Naive B cell (primary cell): ENCODE measurements at regions not wholly inside any gene's neighbourhood (a gene's known extent, or its start where the extent isn't known, plus 50 kb on each side); places are given as distances from the start of the nearest gene placed in this dataset.
A peak's percentile ranks its signal among the peaks of the same experiment; 100 is the strongest.
"Not testable (repeated sequence)": the region's sequence is repeated elsewhere in the genome, so short reads cannot be mapped to it uniquely, and the experiment has no call there.

Source experiments
- ATAC-seq, 2 donors: fragments of 150-1000 bp; cut with Tn5 transposase; 2 replicates each; pipeline ENCODE4 v1.10.0; 2021; ENCODE audit warnings: low read depth in 2 of 2, mild to moderate bottlenecking in 2 of 2, moderate library complexity in 2 of 2
- DNase-seq: peaks from one replicate; pipeline ENCODE4 v3.0.0; 2022
- H3K27ac Mint-ChIP-seq, 6 donors: one replicate each; pipeline ENCODE4 v1.8.0; 2020 to 2022; ENCODE audit warnings: mild to moderate bottlenecking in 6 of 6, mixed read lengths in 6 of 6, moderate library complexity in 5 of 6, inconsistent platforms in 2 of 6
- H3K27me3 Mint-ChIP-seq, 3 donors: one replicate each; pipeline ENCODE4 v1.8.0; 2021 to 2022; ENCODE audit warnings: mixed read lengths in 3 of 3, mild to moderate bottlenecking in 1 of 3
- H3K36me3 Mint-ChIP-seq, 2 donors: one replicate each; pipeline ENCODE4 v1.8.0; 2020 to 2022; ENCODE audit warnings: mixed read lengths in 2 of 2, inconsistent platforms in 1 of 2, mild to moderate bottlenecking in 1 of 2
- H3K4me1 Mint-ChIP-seq, 3 donors: one replicate each; pipeline ENCODE4 v1.8.0; 2020 to 2022; ENCODE audit warnings: mixed read lengths in 3 of 3, inconsistent platforms in 1 of 3, mild to moderate bottlenecking in 1 of 3, moderate library complexity in 1 of 3
- H3K4me3 Mint-ChIP-seq, 8 donors: one replicate each; pipeline ENCODE4 v1.8.0; 2020 to 2022; ENCODE audit warnings: mild to moderate bottlenecking in 8 of 8, mixed read lengths in 8 of 8, moderate library complexity in 8 of 8, inconsistent platforms in 2 of 8
- H3K9me3 Mint-ChIP-seq, 7 donors: one replicate each; pipeline ENCODE4 v1.8.0; 2020 to 2022; ENCODE audit warnings: mixed read lengths in 7 of 7, mild to moderate bottlenecking in 5 of 7, inconsistent platforms in 2 of 7, moderate library complexity in 1 of 7

- no peak overlapping the region for H3K27ac Mint-ChIP-seq
- no peaks in the 10 kb centered on the region for H3K27me3 Mint-ChIP-seq
- no peaks in the 10 kb centered on the region for H3K36me3 Mint-ChIP-seq
- no peak for DNase-seq
- peaks cover 0 to 8% (median 2%) of the 10 kb centered on the region in 7 donors for H3K9me3 Mint-ChIP-seq
- ATAC-seq = no peak
- H3K4me3 Mint-ChIP-seq = no peak overlapping the region
- no peaks in the 10 kb centered on the region for H3K4me1 Mint-ChIP-seq
These were observed 351.8 kb upstream of the FZD8 start for GRCh38 chr10:35993591-35994515.

- H3K27ac Mint-ChIP-seq = no peak overlapping the region
- H3K36me3 Mint-ChIP-seq = no peaks in the 10 kb centered on the region
- no peaks in the 10 kb centered on the region for H3K4me1 Mint-ChIP-seq
- DNase-seq (no peak), ATAC-seq (no peak)
- peaks cover 0 to 4% (median 0%) of the 10 kb centered on the region in 3 donors for H3K27me3 Mint-ChIP-seq
- H3K4me3 Mint-ChIP-seq = no peak overlapping the region
- H3K9me3 Mint-ChIP-seq = peaks cover 0 to 9% (median 4%) of the 10 kb centered on the region in 7 donors
These were observed 350.0 kb upstream of the FZD8 start for GRCh38 chr10:35992107-35992506.

- ATAC-seq = no peak
- peaks cover 0 to 4% of the 10 kb centered on the region in 2 donors for H3K36me3 Mint-ChIP-seq
- H3K27me3 Mint-ChIP-seq = peaks cover 0 to 4% (median 0%) of the 10 kb centered on the region in 3 donors
- no peak overlapping the region for H3K4me3 Mint-ChIP-seq
- H3K4me1 Mint-ChIP-seq = no peaks in the 10 kb centered on the region
- no peak overlapping the region for H3K27ac Mint-ChIP-seq
- peaks cover 0 to 13% (median 4%) of the 10 kb centered on the region in 7 donors for H3K9me3 Mint-ChIP-seq
- DNase-seq = no peak
These were observed 344.8 kb upstream of the FZD8 start for GRCh38 chr10:35986756-35987502.

GRCh38 chr10:35979116-35979515 is 337.0 kb upstream of the FZD8 start:
- H3K9me3 Mint-ChIP-seq = peaks cover 0 to 13% (median 4%) of the 10 kb centered on the region in 7 donors

GRCh38 chr10:35973912-35974591 is 332.0 kb upstream of the FZD8 start:
- not testable (repeated sequence) for ATAC-seq, H3K4me3 Mint-ChIP-seq, DNase-seq, H3K27me3 Mint-ChIP-seq, H3K4me1 Mint-ChIP-seq, H3K36me3 Mint-ChIP-seq
- Mint-ChIP-seq H3K27ac (peak overlapping the region in 1 of 6 donors; percentile 8), H3K9me3 (peaks cover 3 to 24% (median 9%) of the 10 kb centered on the region in 7 donors)

More at GRCh38 chr10:35979116-35979515, 337.0 kb upstream of the FZD8 start:
- H3K4me3 Mint-ChIP-seq = no peak overlapping the region
- H3K4me1 Mint-ChIP-seq = no peaks in the 10 kb centered on the region
- no peak overlapping the region for H3K27ac Mint-ChIP-seq
- no peaks in the 10 kb centered on the region for H3K27me3 Mint-ChIP-seq
- DNase-seq = no peak
- peaks cover 0 to 4% of the 10 kb centered on the region in 2 donors for H3K36me3 Mint-ChIP-seq
- no peak for ATAC-seq

- Mint-ChIP-seq H3K36me3 (no peaks in the 10 kb centered on the region), H3K4me3 (no peak overlapping the region), H3K27ac (no peak overlapping the region), H3K9me3 (peaks cover 3 to 24% (median 9%) of the 10 kb centered on the region in 7 donors), H3K4me1 (no peaks in the 10 kb centered on the region), H3K27me3 (no peaks in the 10 kb centered on the region)
- ATAC-seq (no peak), DNase-seq (no peak)
These were observed 330.2 kb upstream of the FZD8 start for GRCh38 chr10:35972275-35972674.

GRCh38 chr10:35971397-35971796 is 329.3 kb upstream of the FZD8 start:
- H3K27me3 Mint-ChIP-seq = no peaks in the 10 kb centered on the region
- ATAC-seq = no peak
- H3K4me3 Mint-ChIP-seq = no peak overlapping the region
- H3K27ac Mint-ChIP-seq = no peak overlapping the region
- no peaks in the 10 kb centered on the region for H3K4me1 Mint-ChIP-seq
- H3K9me3 Mint-ChIP-seq = peaks cover 5 to 29% (median 9%) of the 10 kb centered on the region in 7 donors
- DNase-seq = no peak
- H3K36me3 Mint-ChIP-seq = no peaks in the 10 kb centered on the region

- Mint-ChIP-seq H3K27me3 (peaks cover 0 to 12% (median 6%) of the 10 kb centered on the region in 3 donors), H3K9me3 (peaks cover 8 to 30% (median 13%) of the 10 kb centered on the region in 7 donors), H3K4me3 (no peak overlapping the region), H3K27ac (no peak overlapping the region), H3K36me3 (peaks cover 0 to 10% of the 10 kb centered on the region in 2 donors), H3K4me1 (no peaks in the 10 kb centered on the region)
- no peak for DNase-seq
- no peak for ATAC-seq
These were observed 321.6 kb upstream of the FZD8 start for GRCh38 chr10:35963685-35964084.

- Mint-ChIP-seq H3K4me3 (no peak overlapping the region), H3K27me3 (peaks cover 0 to 12% (median 6%) of the 10 kb centered on the region in 3 donors), H3K4me1 (no peaks in the 10 kb centered on the region), H3K9me3 (peaks cover 5 to 23% (median 16%) of the 10 kb centered on the region in 7 donors), H3K36me3 (peaks cover 0 to 10% of the 10 kb centered on the region in 2 donors), H3K27ac (no peak overlapping the region)
- DNase-seq (no peak), ATAC-seq (no peak)
These were observed 319.4 kb upstream of the FZD8 start for GRCh38 chr10:35961501-35961900.

- H3K27me3 Mint-ChIP-seq = peaks cover 0 to 13% (median 12%) of the 10 kb centered on the region in 3 donors
- H3K4me1 Mint-ChIP-seq = no peaks in the 10 kb centered on the region
- H3K9me3 Mint-ChIP-seq = peaks cover 2 to 16% (median 3%) of the 10 kb centered on the region in 7 donors
- H3K4me3 Mint-ChIP-seq = no peak overlapping the region
- no peak overlapping the region for H3K27ac Mint-ChIP-seq
- no peaks in the 10 kb centered on the region for H3K36me3 Mint-ChIP-seq
- DNase-seq (no peak), ATAC-seq (no peak)
These were observed 317.2 kb upstream of the FZD8 start for GRCh38 chr10:35959252-35959651.

GRCh38 chr10:35958609-35959008 is 316.5 kb upstream of the FZD8 start:
- H3K27me3 Mint-ChIP-seq = peaks cover 0 to 13% (median 12%) of the 10 kb centered on the region in 3 donors
- H3K9me3 Mint-ChIP-seq = peaks cover 0 to 16% (median 4%) of the 10 kb centered on the region in 7 donors
- not testable (repeated sequence) for H3K36me3 Mint-ChIP-seq, ATAC-seq, H3K27ac Mint-ChIP-seq, DNase-seq, H3K4me3 Mint-ChIP-seq, H3K4me1 Mint-ChIP-seq

GRCh38 chr10:35950701-35951100 is 308.6 kb upstream of the FZD8 start:
- DNase-seq (no peak), ATAC-seq (no peak)
- H3K4me1 Mint-ChIP-seq = no peaks in the 10 kb centered on the region
- no peak overlapping the region for H3K27ac Mint-ChIP-seq
- H3K9me3 Mint-ChIP-seq = peaks cover 0 to 2% (median under 1%) of the 10 kb centered on the region in 7 donors
- H3K27me3 Mint-ChIP-seq = peaks cover 0 to 2% (median 0%) of the 10 kb centered on the region in 3 donors
- H3K4me3 Mint-ChIP-seq = no peak overlapping the region
- no peaks in the 10 kb centered on the region for H3K36me3 Mint-ChIP-seq

GRCh38 chr10:35950226-35950625 is 308.1 kb upstream of the FZD8 start:
- H3K4me1 Mint-ChIP-seq = no peaks in the 10 kb centered on the region
- DNase-seq = no peak
- H3K27ac Mint-ChIP-seq = no peak overlapping the region
- no peaks in the 10 kb centered on the region for H3K36me3 Mint-ChIP-seq
- H3K4me3 Mint-ChIP-seq = no peak overlapping the region
- no peaks in the 10 kb centered on the region for H3K27me3 Mint-ChIP-seq
- no peak for ATAC-seq
- H3K9me3 Mint-ChIP-seq = peaks cover 0 to 2% (median 0%) of the 10 kb centered on the region in 7 donors
